HG02642 (cell line): ENCODE measurements at regions not wholly inside any gene's neighbourhood (a gene's known extent, or its start where the extent isn't known, plus 50 kb on each side); places are given as distances from the start of the nearest gene placed in this dataset.

Experiments used
- ATAC-seq: cut with Tn5 transposase; IDR thresholded peaks from one replicate; pipeline ENCODE4 v1.9.1; 2021; ENCODE audit warnings: mild to moderate bottlenecking; ENCODE audit not compliant: unreplicated experiment, poor library complexity

- no peak for ATAC-seq
Measured at GRCh38 chr9:13902286-13903066, 411.5 kb downstream of the NFIB start.

- no peak for ATAC-seq
Measured at GRCh38 chr9:13901176-13901575, 412.8 kb downstream of the NFIB start.

- no peak for ATAC-seq
Measured at GRCh38 chr9:13900449-13900848, 413.5 kb downstream of the NFIB start.

GRCh38 chr9:13899924-13900323 lies 414.0 kb downstream of the NFIB start:
- no peak for ATAC-seq

GRCh38 chr9:13898957-13899356 lies 415.0 kb downstream of the NFIB start:
- ATAC-seq, result no peak

GRCh38 chr9:13896922-13897835 lies 416.8 kb downstream of the NFIB start:
- ATAC-seq, result no peak

GRCh38 chr9:13896047-13896446 lies 417.9 kb downstream of the NFIB start:
- ATAC-seq, result no peak

- ATAC-seq, result no peak
Measured at GRCh38 chr9:13885258-13885657, 428.7 kb downstream of the NFIB start.

GRCh38 chr9:13879981-13880380 lies 434.0 kb downstream of the NFIB start:
- ATAC-seq, result no peak

GRCh38 chr9:13879011-13879410 lies 434.9 kb downstream of the NFIB start:
- ATAC-seq, result no peak

GRCh38 chr9:13878241-13878711 lies 435.7 kb downstream of the NFIB start:
- ATAC-seq, result no peak

- no peak for ATAC-seq
Measured at GRCh38 chr9:13876741-13877140, 437.2 kb downstream of the NFIB start.

- ATAC-seq, result no peak
Measured at GRCh38 chr9:13873203-13873602, 440.7 kb downstream of the NFIB start.

- no peak for ATAC-seq
Measured at GRCh38 chr9:13868336-13868735, 445.6 kb downstream of the NFIB start.

GRCh38 chr9:13865869-13866268 lies 448.1 kb downstream of the NFIB start:
- no peak for ATAC-seq

- ATAC-seq, result no peak
Measured at GRCh38 chr9:13863112-13863511, 450.8 kb downstream of the NFIB start.

- ATAC-seq, result no peak
Measured at GRCh38 chr9:13862654-13863053, 451.3 kb downstream of the NFIB start.

GRCh38 chr9:13860946-13861640 lies 452.8 kb downstream of the NFIB start:
- no peak for ATAC-seq

- no peak for ATAC-seq
Measured at GRCh38 chr9:13860019-13860418, 453.9 kb downstream of the NFIB start.

- no peak for ATAC-seq
Measured at GRCh38 chr9:13857521-13857920, 456.4 kb downstream of the NFIB start.

- no peak for ATAC-seq
Measured at GRCh38 chr9:13847270-13847669, 466.7 kb downstream of the NFIB start.
